T47D (cell line): ENCODE measurements at regions not wholly inside any gene's neighbourhood (a gene's known extent, or its start where the extent isn't known, plus 50 kb on each side); places are given as distances from the start of the nearest gene placed in this dataset.
A peak's percentile ranks its signal among the peaks of the same experiment; 100 is the strongest.

Experiments used
- DNase-seq, 2 experiments: peaks; one replicate each; pipeline versions ENCODE4 v3.0.0 to v3.0.0-alpha.2; 2011 to 2012; ENCODE audit warnings: low read depth in 1 of 2, low spot score in 1 of 2
- JUND ChIP-seq: IDR thresholded peaks from 2 replicates; pipeline ENCODE4 v1.6.1; 2012; ENCODE audit warnings: low read depth
- in situ Hi-C: cut with HindIII; loops from 2 replicates; pipeline ENCODE4 v1.10.0; 2016; ENCODE audit warnings: low sequenced_read_pairs, low pct_unique_long_range_greater_than_20kb

DNA sequence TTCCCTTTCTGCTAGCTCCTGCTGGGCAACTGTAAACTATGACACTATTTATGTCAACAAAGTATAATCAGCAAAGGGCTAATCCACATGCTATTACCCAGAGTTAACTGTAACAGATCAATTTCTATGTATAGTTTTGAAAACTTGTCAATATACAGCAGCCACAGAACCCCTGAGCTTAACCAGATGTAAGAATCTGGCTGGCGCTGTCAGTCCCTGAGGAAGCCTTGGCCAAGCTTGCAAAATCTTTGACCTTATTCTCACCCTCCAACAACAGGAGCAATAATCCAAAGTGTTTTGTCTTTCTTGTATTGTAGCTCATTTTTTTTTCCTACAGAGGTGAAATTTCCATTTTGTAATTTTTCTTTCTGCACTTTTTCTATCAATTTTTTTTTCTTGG, 1230.1 kb upstream of the SLC10A2 start:
- DNase-seq, result no peak
- TF ChIP-seq JUND, result no peak
- in situ Hi-C loops, result no loop called here

DNA sequence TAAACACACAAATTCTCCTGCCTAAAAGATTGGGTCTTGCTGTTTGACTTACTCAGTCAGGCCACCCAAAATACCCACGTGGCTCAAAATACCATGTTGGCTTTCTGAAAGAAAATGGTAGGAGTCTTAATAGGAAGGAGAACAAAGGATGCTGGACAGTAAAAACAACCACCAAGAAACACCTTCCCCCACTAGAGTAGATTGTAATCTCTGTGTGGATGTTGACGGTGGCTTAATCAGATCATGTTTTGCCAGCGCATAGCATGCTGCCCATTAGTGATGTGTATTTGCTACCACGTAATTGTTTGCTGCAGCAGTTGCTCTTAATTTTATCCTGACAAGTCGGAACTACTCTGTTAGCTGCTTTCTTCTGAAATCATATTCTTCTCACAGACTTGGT, 1229.3 kb upstream of the SLC10A2 start:
- DNase-seq, result peak in 1 of 2 experiments; percentile 7
- in situ Hi-C loops, result no loop called here
- no peak for TF ChIP-seq JUND

DNA sequence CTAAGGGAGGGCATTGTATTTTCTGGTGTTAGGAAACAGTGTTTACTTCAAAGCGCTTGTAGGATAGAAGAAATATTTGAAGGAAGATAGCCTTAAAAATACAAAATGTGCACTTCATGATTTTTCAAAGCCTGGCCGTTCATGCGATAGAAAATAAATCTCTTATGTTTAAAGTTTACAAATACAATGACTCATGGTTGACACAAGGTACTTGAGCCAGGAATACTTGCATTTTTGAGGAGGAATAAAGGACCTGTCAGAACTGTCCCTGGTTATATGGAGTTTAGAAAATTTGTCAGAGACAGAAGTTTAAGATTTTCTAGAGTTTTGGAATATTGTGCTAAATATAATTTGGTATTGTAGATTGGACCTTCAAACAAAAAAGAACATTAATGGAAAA, 1223.2 kb upstream of the SLC10A2 start:
- in situ Hi-C loops, result no loop called here
- no peak for TF ChIP-seq JUND
- DNase-seq, result no peak

DNA sequence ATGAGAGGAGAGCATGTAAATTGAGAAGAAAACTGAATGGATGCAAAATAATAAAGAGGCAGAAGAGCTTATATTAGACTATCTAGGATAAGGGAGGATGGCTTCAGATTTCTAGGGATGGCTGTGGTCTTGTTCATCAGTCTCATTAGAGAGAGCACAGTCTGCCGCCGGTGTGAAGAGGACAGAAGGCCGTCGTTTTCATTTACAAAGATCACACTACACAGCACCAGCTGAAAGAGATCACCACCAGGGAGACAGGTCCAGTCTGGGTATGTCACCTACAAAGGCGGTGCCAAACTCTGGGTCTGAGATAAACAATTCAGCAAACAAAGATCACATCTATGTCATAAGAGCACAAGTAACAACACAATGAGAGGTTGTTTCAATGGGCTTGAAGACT, 1222.3 kb upstream of the SLC10A2 start:
- in situ Hi-C loops, result no loop called here
- no peak for TF ChIP-seq JUND
- no peak for DNase-seq

DNA sequence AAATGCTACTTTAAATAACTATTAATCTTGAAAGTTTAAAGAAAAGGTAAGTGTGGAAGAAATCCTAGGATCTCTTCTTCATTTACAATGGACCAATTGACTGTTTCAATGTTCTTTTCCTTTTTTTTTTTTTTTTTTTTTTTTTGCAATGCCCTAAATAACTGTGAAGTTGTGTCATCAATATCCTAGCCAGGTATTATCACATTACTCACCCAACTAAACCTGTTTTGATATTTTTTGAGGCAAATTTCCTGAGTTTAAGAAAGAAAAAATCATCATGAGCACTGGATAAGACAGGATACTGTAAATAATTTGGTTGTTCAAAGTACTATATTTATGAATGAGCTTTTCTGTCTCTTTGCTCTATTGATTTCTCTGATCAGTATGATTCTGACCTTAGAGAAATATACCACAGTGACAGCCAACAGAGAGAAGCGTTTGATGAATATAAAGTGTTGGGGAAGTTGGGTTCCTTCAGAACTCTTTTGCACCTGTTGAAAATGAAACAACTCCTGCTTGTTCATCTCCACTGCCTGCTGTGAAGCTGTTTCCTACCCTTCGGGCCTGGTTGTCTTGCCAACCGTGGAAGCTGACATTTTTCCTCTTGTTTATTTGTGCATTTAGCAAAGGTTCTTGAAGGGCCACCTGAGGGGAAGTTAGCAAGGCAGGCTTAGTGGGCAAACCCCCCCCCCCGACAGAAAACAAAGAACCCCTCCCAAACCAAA, 1220.5 kb upstream of the SLC10A2 start:
- in situ Hi-C loops, result no loop called here
- DNase-seq, result peak in 1 of 2 experiments; percentile 38
- TF ChIP-seq JUND, result no peak

DNA sequence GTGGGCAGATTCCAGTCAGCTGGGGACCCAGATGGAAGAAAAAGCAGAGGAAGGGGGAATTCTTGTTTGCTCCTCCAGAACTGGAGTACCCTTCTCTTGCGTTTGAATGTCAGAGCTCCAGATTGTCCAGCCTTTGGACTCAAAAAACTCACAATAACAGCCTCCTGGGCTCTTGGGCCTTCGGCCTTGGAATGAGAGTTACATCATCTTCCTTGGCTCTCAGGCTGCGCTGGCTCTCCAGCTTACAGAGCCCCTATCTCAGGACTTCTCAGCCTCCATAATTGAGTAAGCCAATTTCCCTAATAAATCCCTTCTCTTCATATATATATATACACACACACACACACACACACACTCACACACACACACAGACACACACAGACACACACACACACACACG, 1215.7 kb upstream of the SLC10A2 start:
- no peak for TF ChIP-seq JUND
- in situ Hi-C loops, result no loop called here
- no peak for DNase-seq

DNA sequence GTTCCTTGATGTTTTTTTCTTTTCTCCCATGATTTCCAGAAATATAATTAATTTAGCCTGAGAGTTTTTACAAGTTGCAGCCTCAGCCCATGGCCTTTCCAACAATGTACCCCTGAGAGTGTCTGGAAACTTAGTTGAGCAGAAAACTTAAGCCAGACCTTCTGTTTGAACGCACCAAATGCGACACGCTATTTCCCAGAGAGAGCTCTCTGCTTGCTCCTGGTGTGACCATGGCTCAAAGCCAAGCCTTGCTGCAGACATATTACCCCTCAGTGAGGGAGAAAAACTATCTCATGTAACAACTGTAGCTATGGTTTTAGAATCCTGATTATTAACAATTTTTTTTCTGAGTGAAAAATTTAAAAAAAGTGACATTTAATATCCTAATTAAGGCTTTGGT, 1204.5 kb upstream of the SLC10A2 start:
- in situ Hi-C loops, result no loop called here
- DNase-seq, result no peak
- no peak for TF ChIP-seq JUND

DNA sequence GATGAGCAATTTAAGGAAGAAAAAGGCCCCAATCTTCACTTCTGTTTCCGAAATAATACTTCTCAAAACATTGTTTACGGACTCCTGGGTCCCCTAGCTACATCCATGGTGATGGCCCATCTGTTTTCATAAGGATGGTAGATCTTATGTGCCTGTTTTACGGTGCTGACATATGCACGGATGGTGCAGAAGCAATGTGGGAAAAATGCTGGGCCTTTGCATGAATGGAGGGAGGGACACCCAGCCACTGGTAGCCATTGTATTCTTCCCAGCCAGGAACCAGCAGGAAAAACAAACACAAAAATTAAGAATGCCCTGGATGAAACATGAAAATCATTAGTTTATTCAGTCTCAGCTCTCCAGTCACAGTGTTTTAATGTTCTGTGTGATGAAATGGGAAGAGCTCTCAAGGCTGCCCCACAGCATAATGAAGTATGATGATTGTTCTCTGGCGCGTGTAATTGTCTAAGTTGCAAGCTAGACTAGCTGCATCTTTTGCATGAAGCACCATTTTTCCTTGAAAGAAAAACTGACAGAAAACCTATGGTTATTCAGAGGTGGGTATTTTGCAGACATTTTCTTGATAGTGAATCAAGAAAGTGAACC, 1201.1 kb upstream of the SLC10A2 start:
- in situ Hi-C loops, result no loop called here
- no peak for DNase-seq
- TF ChIP-seq JUND, result no peak

DNA sequence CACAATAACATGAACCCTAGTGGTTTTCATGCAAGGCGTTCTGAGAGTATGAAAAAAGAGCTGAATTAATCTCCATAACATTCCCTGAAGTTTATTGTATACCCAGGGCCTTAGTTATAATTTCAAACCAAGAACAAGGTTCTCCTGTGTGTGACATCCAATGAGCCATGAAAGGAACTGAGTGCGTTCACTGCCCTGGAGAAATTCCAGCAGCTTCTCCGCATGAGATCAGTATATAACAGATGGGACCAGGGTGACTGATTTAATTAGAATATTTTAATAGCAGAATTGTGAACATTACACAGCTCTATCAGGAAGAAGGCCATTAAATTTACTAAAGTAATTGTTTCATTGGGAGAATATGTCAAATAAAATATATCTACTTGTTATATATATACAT, 1190.5 kb upstream of the SLC10A2 start:
- DNase-seq, result no peak
- TF ChIP-seq JUND, result no peak
- in situ Hi-C loops, result no loop called here

DNA sequence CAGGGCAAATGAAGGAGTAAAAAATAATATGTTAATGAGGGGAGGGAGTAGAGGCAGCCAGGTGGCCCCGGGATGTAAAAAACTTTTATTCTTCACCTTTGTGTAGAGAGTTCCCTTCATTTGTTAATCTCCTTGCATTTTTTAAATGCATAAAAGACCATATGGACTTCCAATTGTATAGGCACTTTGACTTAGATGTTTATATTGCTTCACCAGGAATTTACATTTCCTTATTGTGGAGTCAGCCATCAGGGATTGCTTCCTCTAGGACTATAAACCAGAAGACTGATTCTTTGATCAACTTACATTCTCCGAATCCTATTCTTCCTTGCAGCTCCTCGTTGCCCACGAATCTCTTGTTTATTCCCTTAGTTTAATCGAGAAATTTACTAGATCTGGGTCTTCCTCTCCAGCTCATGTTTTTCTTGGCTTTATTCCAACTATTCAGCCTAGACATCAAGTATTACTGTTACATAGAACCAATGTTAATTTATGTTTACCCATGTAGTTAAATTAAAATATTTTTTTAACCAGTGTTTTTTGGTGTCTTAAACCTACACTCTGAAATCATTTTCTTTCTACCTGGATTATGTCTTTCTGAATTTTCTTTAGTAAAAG, 1187.0 kb upstream of the SLC10A2 start:
- in situ Hi-C loops, result no loop called here
- TF ChIP-seq JUND, result no peak
- peak in 1 of 2 experiments; percentile 1 for DNase-seq

DNA sequence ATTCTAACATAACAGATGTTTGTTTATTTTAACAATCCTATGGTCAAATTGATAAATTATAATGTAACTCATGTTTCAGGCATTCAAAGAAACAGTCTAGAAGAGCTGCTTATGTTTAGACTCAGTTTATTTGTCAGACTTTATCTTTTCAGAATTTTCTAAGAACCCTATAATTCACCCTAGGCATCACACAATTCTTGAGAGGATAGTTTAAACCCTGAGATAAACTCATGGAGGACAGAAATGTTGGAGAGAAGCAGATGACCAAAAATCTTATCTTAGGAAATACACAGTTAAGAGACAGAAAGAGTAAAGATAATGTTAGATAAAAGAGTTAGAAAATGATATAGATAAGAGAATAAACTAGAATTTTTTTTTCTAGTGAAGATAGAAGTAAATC, 1185.7 kb upstream of the SLC10A2 start:
- no peak for DNase-seq
- in situ Hi-C loops, result no loop called here
- TF ChIP-seq JUND, result no peak

DNA sequence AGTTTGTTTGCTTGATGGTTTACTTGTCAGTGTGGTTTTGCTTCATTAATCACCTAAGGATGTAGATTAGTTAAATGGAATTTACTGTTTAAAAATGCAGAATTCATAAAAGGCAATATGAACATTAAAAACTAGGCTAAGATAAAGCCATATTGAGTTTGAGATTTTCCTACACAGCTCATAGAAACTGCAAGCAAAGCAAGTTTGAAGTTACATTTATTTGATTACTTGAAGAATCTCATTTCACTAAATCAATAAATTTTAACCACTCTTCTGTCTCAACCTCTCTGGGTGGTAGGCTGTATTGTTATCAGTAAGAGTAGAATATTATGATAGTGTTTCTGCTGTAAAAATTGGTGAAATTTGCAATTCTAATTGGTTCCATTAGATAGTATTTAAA, 1180.7 kb upstream of the SLC10A2 start:
- in situ Hi-C loops, result no loop called here
- TF ChIP-seq JUND, result no peak
- DNase-seq, result no peak

DNA sequence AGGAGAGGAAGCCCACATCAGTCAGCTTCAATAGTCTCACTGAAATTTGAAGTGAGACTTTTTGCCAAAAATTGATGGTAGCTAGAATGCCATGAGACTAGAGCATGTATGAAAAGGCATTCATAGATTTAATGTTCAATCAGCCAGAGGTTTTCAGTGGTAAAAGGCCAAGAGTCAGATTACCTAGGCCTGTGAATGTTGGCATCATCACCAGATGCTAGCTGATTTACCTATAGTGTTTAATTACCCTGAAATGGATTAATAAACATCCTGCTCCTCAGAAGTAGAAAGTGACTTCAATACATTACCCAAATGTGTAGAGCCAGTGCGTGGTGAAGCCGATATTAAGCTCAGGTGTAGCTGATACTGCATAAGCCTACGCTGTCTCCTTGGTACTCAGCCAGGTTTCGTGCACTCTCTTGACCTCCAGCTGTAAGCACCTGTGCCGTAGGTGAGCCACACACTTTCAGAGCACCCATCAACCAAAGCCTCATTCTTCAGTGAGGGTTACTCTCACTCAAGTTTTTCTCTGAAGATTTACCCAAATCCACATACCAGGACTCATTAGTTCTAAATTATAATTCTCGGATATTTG, 1140.3 kb upstream of the SLC10A2 start:
- in situ Hi-C loops, result no loop called here
- TF ChIP-seq JUND, result no peak
- DNase-seq, result no peak
